K562 (cell line): ENCODE measurements at regions not wholly inside any gene's neighbourhood (a gene's known extent, or its start where the extent isn't known, plus 50 kb on each side); places are given as distances from the start of the nearest gene placed in this dataset.

Source experiments
- ATAC-seq: fragments of 200-7000 bp; cut with Tn5 transposase; 3 replicates; pipeline ENCODE4 v1.9.1; 2020; ENCODE audit warnings: moderate library complexity
- BruUV-seq: library from RNA; stranded (reverse); fragments of 400-500 nt; replicated peaks from 2 replicates; lab custom pipeline; 2021; lab: Mats Ljungman, UMichigan
- CTCF ChIA-PET: fragments of 300-600 bp; formaldehyde crosslinking; extraction: SDS; loops from one replicate; lab custom pipeline; 2021; ENCODE audit warnings: low intra/inter-chr PET ratio; lab: Yijun Ruan, JAX
- POLR2A ChIA-PET: fragments of 300-600, 350-650 bp; sonication (Branson Sonifier 250); formaldehyde crosslinking; extraction: SDS; loops from one replicate; lab custom pipeline; 2021; ENCODE audit warnings: antibody characterized with exemption, inconsistent platforms; lab: Yijun Ruan, JAX
- DNase-seq, 4 experiments: peaks; one replicate each; pipeline versions ENCODE4 v3.0.0 to v3.0.0-alpha.2; 2011 to 2018; ENCODE audit warnings: low spot score in 3 of 4, mixed read lengths in 3 of 4; ENCODE audit errors: extremely low read depth in 1 of 4
- FAIRE-seq: peaks from 2 replicates; lab custom pipeline; 2011; peaks lifted over from hg19 to GRCh38; lab: Jason Lieb, UNC
- H2AFZ ChIP-seq: 2 replicates; pipeline ENCODE4 v1.6.0; 2011; ENCODE audit warnings: low read depth, low read length, control low read depth, inconsistent platforms
- H3K27ac ChIP-seq: fragments of 200-600 bp; 3 replicates; pipeline ENCODE4 v1.8.0; 2011; ENCODE audit warnings: low read depth, mild to moderate bottlenecking, control low read depth, inconsistent platforms, low read length, moderate library complexity, mixed read lengths; ENCODE audit errors: extremely low read depth
- H3K27me3 ChIP-seq, 2 experiments: fragments of 300-600 bp in 1 of 2; 2 replicates in 1 of 2; 3 replicates in 1 of 2; pipeline versions ENCODE4 v1.6.0 to v1.8.0; 2011; ENCODE audit warnings: inconsistent platforms in 2 of 2, low read length in 2 of 2, mild to moderate bottlenecking in 1 of 2, mixed read lengths in 1 of 2, moderate library complexity in 1 of 2; ENCODE audit not compliant: control insufficient read depth in 2 of 2, insufficient read depth in 2 of 2
- H3K36me3 ChIP-seq: fragments of 300-600 bp; 3 replicates; pipeline ENCODE4 v1.8.0; 2011; ENCODE audit warnings: mild to moderate bottlenecking, low read length, inconsistent platforms; ENCODE audit not compliant: control insufficient read depth, insufficient read depth
- H3K4me1 ChIP-seq, 2 experiments: fragments of 200-600 bp in 1 of 2; replicated peaks in 1 of 2; 2 replicates in 1 of 2; 3 replicates in 1 of 2; pipeline versions ENCODE4 v1.5.1 to v1.8.0; 2011; ENCODE audit warnings: inconsistent platforms in 2 of 2, low read length in 2 of 2, mild to moderate bottlenecking in 1 of 2, mixed read lengths in 1 of 2, moderate library complexity in 1 of 2; ENCODE audit not compliant: control insufficient read depth in 2 of 2, insufficient read depth in 2 of 2
- H3K4me2 ChIP-seq: 2 replicates; pipeline ENCODE4 v1.6.1; 2011; ENCODE audit warnings: low read length, control low read depth, inconsistent platforms, mixed read lengths; ENCODE audit not compliant: insufficient read depth
- H3K4me3 ChIP-seq: fragments of 200-600 bp; sonication (generic), shearing (Covaris generic); 2 replicates; pipeline ENCODE4 v1.5.1; 2016; ENCODE audit warnings: control low read depth, inconsistent platforms
- H3K79me2 ChIP-seq: fragments of 200-600 bp; 3 replicates; pipeline ENCODE4 v1.8.0; 2011; ENCODE audit warnings: low read length, inconsistent platforms; ENCODE audit not compliant: control insufficient read depth, insufficient read depth
- H3K9ac ChIP-seq, 2 experiments: 2 replicates each; pipeline versions ENCODE4 v1.6.0 to v1.6.1; 2011; ENCODE audit warnings: low read depth in 2 of 2, low read length in 2 of 2, control low read depth in 1 of 2, inconsistent platforms in 1 of 2, mild to moderate bottlenecking in 1 of 2, mixed read lengths in 1 of 2; ENCODE audit not compliant: insufficient read depth in 1 of 2
- H3K9me1 ChIP-seq: one replicate; pipeline ENCODE4 v1.6.0; 2011; ENCODE audit warnings: inconsistent platforms, mild to moderate bottlenecking, low read length, moderate library complexity; ENCODE audit not compliant: control insufficient read depth, insufficient read depth
- H3K9me3 ChIP-seq: replicated peaks from 2 replicates; pipeline ENCODE4 v1.5.1; 2011; ENCODE audit warnings: low read depth, low read length, inconsistent platforms; ENCODE audit not compliant: control insufficient read depth, insufficient read depth
- H4K20me1 ChIP-seq: replicated peaks from 2 replicates; pipeline ENCODE4 v1.6.1; 2011; ENCODE audit warnings: low read length, inconsistent platforms, mixed read lengths; ENCODE audit not compliant: control insufficient read depth, insufficient read depth
- ETV5 ChIP-seq: sonication (generic); formaldehyde crosslinking; IDR thresholded peaks from 2 replicates; pipeline ENCODE4 v1.4.0; 2020; ENCODE audit warnings: low read depth, mild to moderate bottlenecking, missing genetic modification reagents
- KHSRP ChIP-seq: fragments of 450-650 bp; IDR thresholded peaks from 2 replicates; pipeline ENCODE4 v1.6.1; 2017
- KLF1 ChIP-seq: fragments of 450-650 bp; IDR thresholded peaks from 2 replicates; pipeline ENCODE4 v1.6.1; 2016; ENCODE audit warnings: missing genetic modification characterization, missing compliant biosample characterization
- NR4A1 ChIP-seq, 2 experiments: fragments of 250-450 bp in 1 of 2; fragments of 450-650 bp in 1 of 2; sonication (Bioruptor Pico) in 1 of 2; IDR thresholded peaks; 2 replicates each; pipeline versions ENCODE4 v1.4.0 to v1.6.1; 2016 to 2020; ENCODE audit warnings: mild to moderate bottlenecking in 2 of 2, missing compliant biosample characterization in 1 of 2, missing genetic modification characterization in 1 of 2, moderate library complexity in 1 of 2
- ZNF121 ChIP-seq: sonication (generic); formaldehyde crosslinking; conservative IDR thresholded peaks from 2 replicates; pipeline ENCODE4 v1.8.0; 2022; ENCODE audit warnings: missing genetic modification reagents
- ZNF316 ChIP-seq: fragments of 450-650 bp; IDR thresholded peaks from 2 replicates; pipeline ENCODE4 v1.6.1; 2016
- ZNF444 ChIP-seq: fragments of 250-450 bp; sonication (Bioruptor Pico); IDR thresholded peaks from 2 replicates; pipeline ENCODE4 v1.4.0; 2020; ENCODE audit warnings: mild to moderate bottlenecking, moderate library complexity
- WGBS: fragments of 100-300 bp; shearing (Covaris generic); methylation state at CpG from one replicate; pipeline ENCODE4 v1.1.6; 2016; ENCODE audit warnings: low coverage, mixed read lengths; ENCODE audit not compliant: insufficient coverage; ENCODE audit errors: missing lambda C conversion rate; 5-methylcytosine and 5-hydroxymethylcytosine counted together
- in situ Hi-C: fragments of 300-500 bp; cut with MboI; formaldehyde crosslinking; loops from 4 replicates; pipeline ENCODE4 v1.15.0; 2018; ENCODE audit warnings: inconsistent platforms, mixed read lengths
- intact Hi-C: fragments of 100-400 bp; cut with micrococcal nuclease; formaldehyde crosslinking; loops from 2 replicates; pipeline ENCODE4 v1.14.2; 2022
- TF ChIP-seq, protein P1 (sequence below): sonication (generic); formaldehyde crosslinking; IDR thresholded peaks from 2 replicates; pipeline ENCODE4 v1.8.1; 2022; ENCODE audit warnings: missing genetic modification reagents
- TF ChIP-seq, protein P2 (sequence below): fragments of 250-450 bp; sonication (Bioruptor Pico); IDR thresholded peaks from 2 replicates; pipeline ENCODE4 v1.4.0; 2020; ENCODE audit warnings: mild to moderate bottlenecking

DNA sequence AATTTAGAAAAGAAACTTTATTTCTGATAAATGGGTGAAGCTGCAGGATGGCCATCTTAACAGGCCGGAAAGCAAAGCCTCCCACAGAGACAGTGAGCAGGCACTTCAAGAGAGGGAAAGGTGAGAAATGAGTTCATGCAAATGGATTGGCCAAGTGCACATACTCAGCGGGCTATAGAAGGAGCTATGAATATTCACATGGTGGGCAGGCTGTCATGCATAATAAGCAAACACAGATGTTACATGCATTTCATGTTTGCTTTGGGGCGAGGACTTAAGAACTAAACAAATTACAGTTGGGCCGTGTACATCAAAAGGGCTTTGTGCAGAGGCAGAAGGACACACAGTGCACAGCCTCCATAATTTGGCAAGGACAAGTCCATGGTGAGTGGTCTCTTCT lies 69.8 kb upstream of the MAL start:
- POLR2A ChIA-PET = no interaction called here
- CTCF ChIA-PET = no interaction called here
- ATAC-seq = no peak
- H3K27me3 ChIP-seq = peaks cover 5% of the 10 kb centered on the region in 2 experiments; a peak in 4 of 5 replicates
- no peaks in the 10 kb centered on the region for H3K4me1 ChIP-seq
- FAIRE-seq = no peak
- in situ Hi-C loops = no loop called here
- no peaks in the 10 kb centered on the region for H3K79me2 ChIP-seq
- H2AFZ ChIP-seq = no peak overlapping the region
- TF ChIP-seq, protein P1, sequence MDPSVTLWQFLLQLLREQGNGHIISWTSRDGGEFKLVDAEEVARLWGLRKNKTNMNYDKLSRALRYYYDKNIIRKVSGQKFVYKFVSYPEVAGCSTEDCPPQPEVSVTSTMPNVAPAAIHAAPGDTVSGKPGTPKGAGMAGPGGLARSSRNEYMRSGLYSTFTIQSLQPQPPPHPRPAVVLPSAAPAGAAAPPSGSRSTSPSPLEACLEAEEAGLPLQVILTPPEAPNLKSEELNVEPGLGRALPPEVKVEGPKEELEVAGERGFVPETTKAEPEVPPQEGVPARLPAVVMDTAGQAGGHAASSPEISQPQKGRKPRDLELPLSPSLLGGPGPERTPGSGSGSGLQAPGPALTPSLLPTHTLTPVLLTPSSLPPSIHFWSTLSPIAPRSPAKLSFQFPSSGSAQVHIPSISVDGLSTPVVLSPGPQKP (CRISPR knock-in tag) = no peak
- TF ChIP-seq ZNF121 (CRISPR knock-in tag) (no peak), KHSRP (no peak), KLF1 (no peak), ZNF316 (no peak), ZNF444 (CRISPR knock-in tag) (no peak), ETV5 (no peak), NR4A1 (CRISPR knock-in tag; IDR thresholded peaks at IDR 0.05) (no peak), NR4A1 (tag; IDR thresholded peaks at IDR 0.05) (no peak)
- TF ChIP-seq, protein P2, sequence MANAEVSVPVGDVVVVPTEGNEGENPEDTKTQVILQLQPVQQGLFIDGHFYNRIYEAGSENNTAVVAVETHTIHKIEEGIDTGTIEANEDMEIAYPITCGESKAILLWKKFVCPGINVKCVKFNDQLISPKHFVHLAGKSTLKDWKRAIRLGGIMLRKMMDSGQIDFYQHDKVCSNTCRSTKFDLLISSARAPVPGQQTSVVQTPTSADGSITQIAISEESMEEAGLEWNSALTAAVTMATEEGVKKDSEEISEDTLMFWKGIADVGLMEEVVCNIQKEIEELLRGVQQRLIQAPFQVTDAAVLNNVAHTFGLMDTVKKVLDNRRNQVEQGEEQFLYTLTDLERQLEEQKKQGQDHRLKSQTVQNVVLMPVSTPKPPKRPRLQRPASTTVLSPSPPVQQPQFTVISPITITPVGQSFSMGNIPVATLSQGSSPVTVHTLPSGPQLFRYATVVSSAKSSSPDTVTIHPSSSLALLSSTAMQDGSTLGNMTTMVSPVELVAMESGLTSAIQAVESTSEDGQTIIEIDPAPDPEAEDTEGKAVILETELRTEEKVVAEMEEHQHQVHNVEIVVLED = no peak
- DNase-seq = no peak
- no peaks in the 10 kb centered on the region for H4K20me1 ChIP-seq
- H3K4me3 ChIP-seq = no peak overlapping the region
- 0% methylated on average over 4 of the region's 4 CpGs for WGBS
- H3K9ac ChIP-seq = no peak overlapping the region
- H3K36me3 ChIP-seq = no peaks in the 10 kb centered on the region
- H3K4me2 ChIP-seq = no peak overlapping the region
- intact Hi-C loops = loop anchor here (5.0 kb wide), 1 partner anchor 83 kb away; the partner anchor contains the start of gene TEKT4
- H3K9me1 ChIP-seq = no peaks in the 10 kb centered on the region
- BruUV-seq = no TSS peak
- H3K9me3 ChIP-seq = no peaks in the 10 kb centered on the region
- no peak overlapping the region for H3K27ac ChIP-seq
